RPMI8226 (cell line): ENCODE measurements at regions not wholly inside any gene's neighbourhood (a gene's known extent, or its start where the extent isn't known, plus 50 kb on each side); places are given as distances from the start of the nearest gene placed in this dataset.
"Not testable (repeated sequence)": the region's sequence is repeated elsewhere in the genome, so short reads cannot be mapped to it uniquely, and the experiment has no call there.

ENCODE experiments used
- DNase-seq: peaks from one replicate; pipeline ENCODE4 v3.0.0-alpha.2; 2015

GRCh38 chrX:68994135-68994890, 165.5 kb downstream of the EFNB1 start:
- DNase-seq: no peak

GRCh38 chrX:68992821-68993397, 164.1 kb downstream of the EFNB1 start:
- no peak for DNase-seq

- DNase-seq: no peak
Measured at GRCh38 chrX:68991691-68992345, 163.0 kb downstream of the EFNB1 start.

- no peak for DNase-seq
Measured at GRCh38 chrX:68990948-68991347, 162.1 kb downstream of the EFNB1 start.

- no peak for DNase-seq
Measured at GRCh38 chrX:68989865-68990606, 161.2 kb downstream of the EFNB1 start.

GRCh38 chrX:68989456-68989855, 160.6 kb downstream of the EFNB1 start:
- no peak for DNase-seq

GRCh38 chrX:68988865-68989264, 160.0 kb downstream of the EFNB1 start:
- DNase-seq: no peak

GRCh38 chrX:68985135-68985755, 156.4 kb downstream of the EFNB1 start:
- DNase-seq: no peak

GRCh38 chrX:68983004-68983857, 154.4 kb downstream of the EFNB1 start:
- DNase-seq: no peak

- no peak for DNase-seq
Measured at GRCh38 chrX:68982476-68982875, 153.7 kb downstream of the EFNB1 start.

- no peak for DNase-seq
Measured at GRCh38 chrX:68980906-68981616, 152.2 kb downstream of the EFNB1 start.

GRCh38 chrX:68978655-68979054, 149.8 kb downstream of the EFNB1 start:
- no peak for DNase-seq

- DNase-seq: no peak
Measured at GRCh38 chrX:68978255-68978654, 149.4 kb downstream of the EFNB1 start.

GRCh38 chrX:68953331-68953730, 124.5 kb downstream of the EFNB1 start:
- DNase-seq: no peak

- DNase-seq: not testable (repeated sequence)
Measured at GRCh38 chrX:68951942-68952619, 123.3 kb downstream of the EFNB1 start.

- no peak for DNase-seq
Measured at GRCh38 chrX:68950937-68951336, 122.1 kb downstream of the EFNB1 start.

GRCh38 chrX:68947882-68948605, 119.2 kb downstream of the EFNB1 start:
- DNase-seq: no peak

GRCh38 chrX:68945603-68946228, 116.9 kb downstream of the EFNB1 start:
- DNase-seq: peak; percentile 31

- DNase-seq: no peak
Measured at GRCh38 chrX:68945081-68945602, 116.3 kb downstream of the EFNB1 start.
